ENCODE measurements at regions not wholly inside any gene's neighbourhood (a gene's known extent, or its start where the extent isn't known, plus 50 kb on each side); places are given as distances from the start of the nearest gene placed in this dataset.

- Histone ChIP-seq H3K4me3 (ENCODE audit: low read length) (no peak overlapping the region), H3K4me1 (ENCODE audit: control insufficient read depth, low read length) (no peaks in the 10 kb centered on the region), H3K79me2 (ENCODE audit: control insufficient read depth, low read length) (no peaks in the 10 kb centered on the region), H4K20me1 (ENCODE audit: control insufficient read depth, insufficient read depth, low read depth, low read length) (no peaks in the 10 kb centered on the region), H3K36me3 (ENCODE audit: control insufficient read depth, low read length) (no peaks in the 10 kb centered on the region), H3K9me2 (replicated peaks; ENCODE audit: control insufficient read depth, low read length) (no peaks in the 10 kb centered on the region), H3K4me2 (ENCODE audit: low read length) (no peak overlapping the region), H3F3A (ENCODE audit: control insufficient read depth, insufficient read depth) (no peaks in the 10 kb centered on the region), H3K9me3 (ENCODE audit: control insufficient read depth, insufficient read depth, low read length) (no peaks in the 10 kb centered on the region), H3K27me3 (ENCODE audit: control insufficient read depth, low read length) (no peaks in the 10 kb centered on the region), H3K27ac (ENCODE audit: low read depth, low read length) (no peak overlapping the region)
- TF ChIP-seq EZH2phosphoT487 (IDR thresholded peaks at IDR 0.05; ENCODE audit: borderline replicate concordance, low read length) (no peak), CTCF (IDR thresholded peaks at IDR 0.05; ENCODE audit: low read depth, low read length, poor library complexity, severe bottlenecking) (no peak)
These were observed 750.4 kb upstream of the NR2F2 start for GRCh38 chr15:95580121-95580520.

GRCh38 chr15:95581595-95581994, 748.9 kb upstream of the NR2F2 start:
- TF ChIP-seq EZH2phosphoT487 (IDR thresholded peaks at IDR 0.05; ENCODE audit: borderline replicate concordance, low read length) (no peak), CTCF (IDR thresholded peaks at IDR 0.05; ENCODE audit: low read depth, low read length, poor library complexity, severe bottlenecking) (no peak)
- no peaks in the 10 kb centered on the region for H3F3A ChIP-seq (ENCODE audit: control insufficient read depth, insufficient read depth)
- H3K9me3 ChIP-seq (ENCODE audit: control insufficient read depth, insufficient read depth, low read length), result no peaks in the 10 kb centered on the region
- no peaks in the 10 kb centered on the region for H3K79me2 ChIP-seq (ENCODE audit: control insufficient read depth, low read length)
- H3K4me1 ChIP-seq (ENCODE audit: control insufficient read depth, low read length), result no peaks in the 10 kb centered on the region
- H4K20me1 ChIP-seq (ENCODE audit: control insufficient read depth, insufficient read depth, low read depth, low read length), result no peaks in the 10 kb centered on the region
- H3K36me3 ChIP-seq (ENCODE audit: control insufficient read depth, low read length), result no peaks in the 10 kb centered on the region
- no peak overlapping the region for H3K27ac ChIP-seq (ENCODE audit: low read depth, low read length)
- no peak overlapping the region for H3K4me3 ChIP-seq (ENCODE audit: low read length)
- H3K4me2 ChIP-seq (ENCODE audit: low read length), result no peak overlapping the region
- no peaks in the 10 kb centered on the region for H3K27me3 ChIP-seq (ENCODE audit: control insufficient read depth, low read length)
- H3K9me2 ChIP-seq (replicated peaks; ENCODE audit: control insufficient read depth, low read length), result no peaks in the 10 kb centered on the region

GRCh38 chr15:95584088-95584487, 746.4 kb upstream of the NR2F2 start:
- H3K4me3 ChIP-seq (ENCODE audit: low read length), result no peak overlapping the region
- H3K27ac ChIP-seq (ENCODE audit: low read depth, low read length), result no peak overlapping the region
- H3K9me3 ChIP-seq (ENCODE audit: control insufficient read depth, insufficient read depth, low read length), result no peaks in the 10 kb centered on the region
- H3F3A ChIP-seq (ENCODE audit: control insufficient read depth, insufficient read depth), result no peaks in the 10 kb centered on the region
- no peaks in the 10 kb centered on the region for H4K20me1 ChIP-seq (ENCODE audit: control insufficient read depth, insufficient read depth, low read depth, low read length)
- H3K79me2 ChIP-seq (ENCODE audit: control insufficient read depth, low read length), result no peaks in the 10 kb centered on the region
- no peaks in the 10 kb centered on the region for H3K27me3 ChIP-seq (ENCODE audit: control insufficient read depth, low read length)
- no peaks in the 10 kb centered on the region for H3K4me1 ChIP-seq (ENCODE audit: control insufficient read depth, low read length)
- H3K36me3 ChIP-seq (ENCODE audit: control insufficient read depth, low read length), result no peaks in the 10 kb centered on the region
- TF ChIP-seq EZH2phosphoT487 (IDR thresholded peaks at IDR 0.05; ENCODE audit: borderline replicate concordance, low read length), result no peak
- no peak for TF ChIP-seq CTCF (IDR thresholded peaks at IDR 0.05; ENCODE audit: low read depth, low read length, poor library complexity, severe bottlenecking)
- no peak overlapping the region for H3K4me2 ChIP-seq (ENCODE audit: low read length)
- no peaks in the 10 kb centered on the region for H3K9me2 ChIP-seq (replicated peaks; ENCODE audit: control insufficient read depth, low read length)

GRCh38 chr15:95588056-95588455, 742.4 kb upstream of the NR2F2 start:
- Histone ChIP-seq H3K9me3 (ENCODE audit: control insufficient read depth, insufficient read depth, low read length) (no peaks in the 10 kb centered on the region), H3K4me2 (ENCODE audit: low read length) (no peak overlapping the region), H3K36me3 (ENCODE audit: control insufficient read depth, low read length) (no peaks in the 10 kb centered on the region), H3K4me1 (ENCODE audit: control insufficient read depth, low read length) (no peaks in the 10 kb centered on the region), H3K27ac (ENCODE audit: low read depth, low read length) (no peak overlapping the region), H3K27me3 (ENCODE audit: control insufficient read depth, low read length) (no peaks in the 10 kb centered on the region), H3F3A (ENCODE audit: control insufficient read depth, insufficient read depth) (no peaks in the 10 kb centered on the region), H4K20me1 (ENCODE audit: control insufficient read depth, insufficient read depth, low read depth, low read length) (no peaks in the 10 kb centered on the region), H3K79me2 (ENCODE audit: control insufficient read depth, low read length) (no peaks in the 10 kb centered on the region), H3K9me2 (replicated peaks; ENCODE audit: control insufficient read depth, low read length) (no peaks in the 10 kb centered on the region), H3K4me3 (ENCODE audit: low read length) (no peak overlapping the region)
- no peak for TF ChIP-seq CTCF (IDR thresholded peaks at IDR 0.05; ENCODE audit: low read depth, low read length, poor library complexity, severe bottlenecking)
- TF ChIP-seq EZH2phosphoT487 (IDR thresholded peaks at IDR 0.05; ENCODE audit: borderline replicate concordance, low read length), result no peak

Measured in DOHH2 (cell line).